Small intestine (tissue), 7 donors: ENCODE measurements at regions not wholly inside any gene's neighbourhood (a gene's known extent, or its start where the extent isn't known, plus 50 kb on each side); places are given as distances from the start of the nearest gene placed in this dataset.

ENCODE experiments used
- DNase-seq, 2 donors: peaks; one replicate each; pipeline versions ENCODE4 v3.0.0 to v3.0.0-alpha.2; 2013
- FAIRE-seq: peaks from 2 replicates; lab custom pipeline; 2012; peaks lifted over from hg19 to GRCh38; lab: Jason Lieb, UNC
- H3K27ac ChIP-seq, 3 donors: one replicate each; pipeline ENCODE4 v1.5.1; 2013; ENCODE audit warnings: low read length in 2 of 3, mild to moderate bottlenecking in 2 of 3, control low read depth in 1 of 3, inconsistent platforms in 1 of 3, low read depth in 1 of 3, moderate library complexity in 1 of 3
- H3K27me3 ChIP-seq, 3 donors: one replicate each; pipeline ENCODE4 v1.6.1; 2013; ENCODE audit warnings: low read length in 3 of 3, inconsistent platforms in 1 of 3; ENCODE audit not compliant: control insufficient read depth in 3 of 3, insufficient read depth in 3 of 3
- H3K36me3 ChIP-seq, 3 donors: one replicate each; pipeline ENCODE4 v1.6.1; 2013; ENCODE audit warnings: low read length in 3 of 3, inconsistent platforms in 1 of 3, low read depth in 1 of 3, mild to moderate bottlenecking in 1 of 3, moderate library complexity in 1 of 3; ENCODE audit not compliant: control insufficient read depth in 3 of 3, insufficient read depth in 2 of 3
- H3K4me1 ChIP-seq, 3 donors: one replicate each; pipeline ENCODE4 v1.6.1; 2013; ENCODE audit warnings: low read length in 2 of 3, inconsistent platforms in 1 of 3, low read depth in 1 of 3, mild to moderate bottlenecking in 1 of 3, moderate library complexity in 1 of 3; ENCODE audit not compliant: control insufficient read depth in 3 of 3, insufficient read depth in 2 of 3
- H3K4me3 ChIP-seq, 3 donors: one replicate each; pipeline ENCODE4 v1.5.1; 2013; ENCODE audit warnings: low read length in 3 of 3, control low read depth in 1 of 3, inconsistent platforms in 1 of 3, low read depth in 1 of 3, mild to moderate bottlenecking in 1 of 3, moderate library complexity in 1 of 3
- H3K9me3 ChIP-seq, 2 donors: one replicate each; pipeline ENCODE4 v1.6.1; 2013; ENCODE audit warnings: low read depth in 1 of 2, low read length in 1 of 2; ENCODE audit not compliant: control insufficient read depth in 2 of 2, insufficient read depth in 1 of 2
- WGBS, 3 donors: extraction: QIAGEN DNeasy Blood & Tissue Kit; methylation state at CpG; one replicate each; pipeline ENCODE4 v1.1.7; 2013; 5-methylcytosine and 5-hydroxymethylcytosine counted together
- donor health status: healthy with polysubstance abuse.
- donor health status: control.
- donor health status: control.
- donor health status: Bipolar disorder and iron deficiency.
- donor health status: healthy.

DNA sequence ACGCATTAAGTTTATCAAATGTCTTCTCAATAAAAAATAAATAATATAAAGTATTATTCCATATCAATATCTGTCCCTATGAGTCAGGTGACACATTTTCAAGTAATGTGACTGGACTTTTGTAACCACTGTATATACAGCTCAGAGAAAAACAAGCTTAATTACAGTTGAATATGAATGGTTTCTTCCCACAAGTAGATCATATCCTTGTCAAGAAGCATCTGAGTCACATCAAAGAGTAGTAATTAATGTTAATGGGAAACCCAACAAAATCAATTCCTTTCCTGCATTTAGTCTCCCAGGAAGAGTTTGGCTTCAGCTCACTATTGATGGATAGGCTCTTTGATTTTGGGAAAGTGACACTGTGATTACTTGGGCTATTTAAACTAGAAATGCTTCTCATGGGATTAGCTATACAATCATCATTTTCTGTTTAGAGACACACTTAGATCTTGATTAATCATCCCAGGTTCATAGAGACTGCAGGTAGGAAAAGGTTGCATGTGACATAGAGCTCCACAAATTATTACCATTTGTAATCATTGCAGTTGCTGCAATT lies 292.9 kb downstream of the GABRG2 start:
- Histone ChIP-seq H3K4me1 (no peaks in the 10 kb centered on the region), H3K9me3 (peaks cover 0 to 12% of the 10 kb centered on the region in 2 donors), H3K27me3 (no peaks in the 10 kb centered on the region), H3K36me3 (no peaks in the 10 kb centered on the region), H3K27ac (no peak overlapping the region), H3K4me3 (no peak overlapping the region)
- FAIRE-seq, result no peak
- 1 to 85% (median 5%) methylated on average over 1 of the region's 1 CpG for WGBS, 3 donors
- DNase-seq, result no peak

GRCh38 chr5:162372256-162372655 lies 304.7 kb downstream of the GABRG2 start:
- no peaks in the 10 kb centered on the region for H3K4me1 ChIP-seq
- H3K9me3 ChIP-seq, result peaks cover 0 to 18% of the 10 kb centered on the region in 2 donors
- DNase-seq (no peak), FAIRE-seq (no peak)
- H3K27ac ChIP-seq, result no peak overlapping the region
- no peaks in the 10 kb centered on the region for H3K27me3 ChIP-seq
- no peak overlapping the region for H3K4me3 ChIP-seq
- 47 to 65% (median 52%) methylated on average over 3 of the region's 3 CpGs for WGBS, 3 donors
- H3K36me3 ChIP-seq, result no peaks in the 10 kb centered on the region

DNA sequence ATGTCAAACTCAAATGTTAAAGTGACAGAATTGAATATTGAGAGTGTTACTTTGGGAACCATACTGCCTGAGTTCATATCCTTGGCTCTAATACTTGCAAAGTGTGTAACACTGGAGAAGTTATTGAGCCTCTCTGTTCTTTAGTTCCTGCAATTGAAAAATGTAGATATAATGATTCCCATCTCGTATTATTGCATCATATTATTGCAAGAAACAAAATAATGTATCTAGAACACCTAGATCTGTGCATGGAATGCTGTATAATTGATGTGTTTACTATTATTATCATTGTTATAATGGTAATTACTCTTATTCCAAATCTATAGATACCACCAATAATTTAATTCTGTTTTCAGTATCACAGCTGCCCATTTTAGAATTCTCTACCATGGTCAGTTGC lies 310.3 kb downstream of the GABRG2 start:
- no peak overlapping the region for H3K4me3 ChIP-seq
- WGBS, 3 donors, result 6 to 27% (median 9%) methylated on average over 1 of the region's 1 CpG
- no peak for FAIRE-seq

DNA sequence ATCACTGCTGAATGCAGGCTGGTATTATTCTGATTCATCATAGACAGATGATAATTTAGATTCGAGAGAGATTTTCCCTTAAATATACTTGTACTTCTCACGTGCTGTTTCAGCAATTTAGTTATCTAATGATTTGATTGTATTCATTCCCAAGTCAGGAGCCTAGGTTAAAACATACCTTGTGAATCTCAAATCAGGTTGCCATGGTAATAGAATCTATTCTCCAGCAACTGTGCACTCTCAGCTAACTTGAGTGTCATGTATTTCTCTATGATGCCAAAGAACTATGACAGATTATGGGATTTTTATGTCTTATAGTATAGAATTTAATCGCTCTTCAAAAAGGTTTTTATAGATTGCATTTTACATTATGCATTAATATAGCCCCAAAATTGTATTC lies 315.3 kb downstream of the GABRG2 start:
- no peak for DNase-seq
- H3K4me3 ChIP-seq, result no peak overlapping the region
- no peaks in the 10 kb centered on the region for H3K27me3 ChIP-seq
- no peaks in the 10 kb centered on the region for H3K9me3 ChIP-seq
- H3K36me3 ChIP-seq, result no peaks in the 10 kb centered on the region
- no peak overlapping the region for H3K27ac ChIP-seq
- FAIRE-seq, result no peak
- WGBS, 3 donors, result 55 to 77% (median 62%) methylated on average over 3 of the region's 3 CpGs
- H3K4me1 ChIP-seq, result no peaks in the 10 kb centered on the region

More for the DNA sequence above, 310.3 kb downstream of the GABRG2 start:
- Histone ChIP-seq H3K27me3 (no peaks in the 10 kb centered on the region), H3K27ac (no peak overlapping the region), H3K36me3 (no peaks in the 10 kb centered on the region), H3K4me1 (no peaks in the 10 kb centered on the region), H3K9me3 (no peaks in the 10 kb centered on the region)
- no peak for DNase-seq

GRCh38 chr5:162384225-162384624 lies 316.7 kb downstream of the GABRG2 start:
- H3K27me3 ChIP-seq, result no peaks in the 10 kb centered on the region
- WGBS, 3 donors, result 34 to 49% (median 41%) methylated on average over 2 of the region's 2 CpGs
- no peak for DNase-seq
- H3K4me1 ChIP-seq, result no peaks in the 10 kb centered on the region
- FAIRE-seq, result no peak
- H3K36me3 ChIP-seq, result no peaks in the 10 kb centered on the region
- no peak overlapping the region for H3K4me3 ChIP-seq
- H3K27ac ChIP-seq, result no peak overlapping the region
- no peaks in the 10 kb centered on the region for H3K9me3 ChIP-seq

GRCh38 chr5:162391833-162392232 lies 324.3 kb downstream of the GABRG2 start:
- FAIRE-seq (no peak), DNase-seq (no peak)
- no peaks in the 10 kb centered on the region for H3K27me3 ChIP-seq

DNA sequence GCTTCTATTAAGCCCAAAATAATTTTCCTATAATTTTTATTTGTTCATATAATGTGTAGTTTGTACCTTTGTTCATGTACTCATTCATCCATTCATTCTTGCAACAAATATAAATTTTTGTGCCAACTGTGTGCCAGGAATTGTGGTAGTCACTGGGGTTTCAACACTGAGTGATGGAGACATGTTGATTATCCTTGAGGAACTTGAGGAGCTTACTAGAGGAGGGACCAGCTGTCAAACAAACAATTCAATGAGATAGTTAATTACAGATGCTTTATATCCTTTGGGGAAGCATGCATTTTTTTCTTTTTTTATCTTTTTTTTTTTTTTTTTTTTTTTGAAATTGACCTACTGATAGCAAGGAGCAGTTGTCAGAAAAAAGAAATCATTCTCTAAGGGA lies 324.8 kb downstream of the GABRG2 start:
- Histone ChIP-seq H3K36me3 (no peaks in the 10 kb centered on the region), H3K4me3 (no peak overlapping the region), H3K27me3 (no peaks in the 10 kb centered on the region), H3K9me3 (peaks cover 0 to 5% of the 10 kb centered on the region in 2 donors), H3K27ac (no peak overlapping the region), H3K4me1 (no peaks in the 10 kb centered on the region)
- no peak for DNase-seq
- FAIRE-seq, result no peak

More at GRCh38 chr5:162391833-162392232, 324.3 kb downstream of the GABRG2 start:
- H3K4me3 ChIP-seq, result no peak overlapping the region
- peaks cover 0 to 5% of the 10 kb centered on the region in 2 donors for H3K9me3 ChIP-seq
- H3K36me3 ChIP-seq, result no peaks in the 10 kb centered on the region
- H3K27ac ChIP-seq, result no peak overlapping the region
- no peaks in the 10 kb centered on the region for H3K4me1 ChIP-seq
- WGBS, 3 donors, result 68 to 75% (median 70%) methylated on average over 4 of the region's 4 CpGs

DNA sequence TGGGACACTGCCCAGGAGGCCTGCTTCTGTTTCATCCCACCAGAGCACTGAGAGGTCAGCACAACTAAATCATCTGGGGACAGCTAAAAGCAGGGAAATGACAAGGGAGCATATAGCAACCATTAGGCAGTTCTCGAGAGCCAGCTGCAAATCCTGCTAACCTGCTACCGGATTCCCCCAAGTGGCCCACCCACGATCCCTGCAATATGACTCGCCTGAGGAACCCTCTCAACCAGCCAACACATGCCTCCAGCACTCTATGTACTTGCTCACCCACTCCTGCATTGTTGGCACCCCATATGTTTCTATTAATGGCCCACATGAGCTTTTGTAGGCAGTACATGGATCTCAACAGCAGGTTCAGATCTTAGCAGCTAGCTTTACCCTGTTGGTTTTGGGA lies 326.0 kb downstream of the GABRG2 start:
- Histone ChIP-seq H3K27me3 (no peaks in the 10 kb centered on the region), H3K4me1 (no peaks in the 10 kb centered on the region), H3K9me3 (peaks cover 0 to 5% of the 10 kb centered on the region in 2 donors), H3K27ac (no peak overlapping the region), H3K4me3 (no peak overlapping the region), H3K36me3 (no peaks in the 10 kb centered on the region)
- DNase-seq (no peak), FAIRE-seq (no peak)
- 62 to 82% (median 71%) methylated on average over 4 of the region's 4 CpGs for WGBS, 3 donors

- Histone ChIP-seq H3K4me1 (no peaks in the 10 kb centered on the region), H3K9me3 (no peaks in the 10 kb centered on the region), H3K4me3 (no peak overlapping the region), H3K27ac (no peak overlapping the region), H3K36me3 (no peaks in the 10 kb centered on the region), H3K27me3 (no peaks in the 10 kb centered on the region)
- DNase-seq, result no peak
- 50 to 78% (median 56%) methylated on average over 2 of the region's 2 CpGs for WGBS, 3 donors
- FAIRE-seq, result no peak
Measured at GRCh38 chr5:162407614-162408013, 340.0 kb downstream of the GABRG2 start.
